AG04450 (cell line): ENCODE measurements at regions not wholly inside any gene's neighbourhood (a gene's known extent, or its start where the extent isn't known, plus 50 kb on each side); places are given as distances from the start of the nearest gene placed in this dataset. TPM values are rescaled to one million over a fixed set of nuclear protein-coding genes. Genes with fewer than 3 reads are reported as not detected.

Source experiments
- CTCF ChIA-PET: fragments of 300-600, 350-600 bp; formaldehyde crosslinking; extraction: SDS; loops from one replicate; lab custom pipeline; 2022; ENCODE audit warnings: antibody characterized with exemption, inconsistent platforms; lab: Charles Lee
- POLR2A ChIA-PET: fragments of 350-600 bp; formaldehyde crosslinking; extraction: SDS; loops from one replicate; lab custom pipeline; 2021; ENCODE audit warnings: antibody characterized with exemption, inconsistent platforms; lab: Yijun Ruan, JAX
- DNase-seq: peaks from one replicate; pipeline ENCODE4 v3.0.0-alpha.2; 2011; ENCODE audit warnings: low read depth, low spot score
- H3K27ac ChIP-seq: one replicate; pipeline ENCODE4 v1.5.1; 2012; ENCODE audit warnings: low read depth, low read length, control low read depth
- H3K27me3 ChIP-seq: one replicate; pipeline ENCODE4 v1.6.0; 2012; ENCODE audit warnings: low read length; ENCODE audit not compliant: control insufficient read depth, insufficient read depth
- H3K4me3 ChIP-seq: 2 replicates; pipeline ENCODE4 v1.5.1; 2011; ENCODE audit warnings: mild to moderate bottlenecking, low read depth, low read length, control low read depth
- H3K9me3 ChIP-seq: 2 replicates; pipeline ENCODE4 v1.5.1; 2012; ENCODE audit warnings: low read length; ENCODE audit not compliant: control insufficient read depth, insufficient read depth
- small RNA-seq: library from RNA; depleted of rRNA; stranded (forward); fragments of <200 nt; gene quantifications from one replicate; pipeline ENCODE3, GENCODE V24; 2012; ENCODE audit warnings: low read depth; ENCODE audit not compliant: insufficient read length
- TF ChIP-seq, protein P1 (sequence below): IDR thresholded peaks from 2 replicates; pipeline ENCODE4 v1.5.1; 2011; ENCODE audit warnings: low read depth, low read length, control low read depth, inconsistent platforms

DNA sequence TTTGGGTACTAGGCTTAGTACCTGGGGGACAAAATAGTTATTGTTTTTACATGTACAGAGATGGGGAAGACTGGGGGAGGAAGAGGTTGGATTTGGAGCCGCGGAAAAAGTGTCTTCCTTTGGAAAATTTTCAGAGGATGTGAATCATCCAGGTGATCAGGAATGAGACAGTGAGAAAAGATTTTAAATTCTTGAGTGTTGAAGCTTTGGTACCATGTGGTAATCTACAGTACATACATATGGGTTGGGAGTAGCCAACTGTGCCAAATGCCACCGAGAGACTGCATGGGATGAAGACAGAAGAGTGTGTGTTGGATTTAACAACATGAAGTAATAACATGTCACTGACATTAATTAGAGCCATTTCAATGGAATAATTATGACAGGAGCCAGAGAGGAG lies 1238.2 kb downstream of the ROBO1 start:
- DNase-seq, result no peak
- Histone ChIP-seq H3K27me3 (no peaks in the 10 kb centered on the region), H3K27ac (no peak overlapping the region), H3K9me3 (no peaks in the 10 kb centered on the region), H3K4me3 (no peak overlapping the region)
- TF ChIP-seq, protein P1, sequence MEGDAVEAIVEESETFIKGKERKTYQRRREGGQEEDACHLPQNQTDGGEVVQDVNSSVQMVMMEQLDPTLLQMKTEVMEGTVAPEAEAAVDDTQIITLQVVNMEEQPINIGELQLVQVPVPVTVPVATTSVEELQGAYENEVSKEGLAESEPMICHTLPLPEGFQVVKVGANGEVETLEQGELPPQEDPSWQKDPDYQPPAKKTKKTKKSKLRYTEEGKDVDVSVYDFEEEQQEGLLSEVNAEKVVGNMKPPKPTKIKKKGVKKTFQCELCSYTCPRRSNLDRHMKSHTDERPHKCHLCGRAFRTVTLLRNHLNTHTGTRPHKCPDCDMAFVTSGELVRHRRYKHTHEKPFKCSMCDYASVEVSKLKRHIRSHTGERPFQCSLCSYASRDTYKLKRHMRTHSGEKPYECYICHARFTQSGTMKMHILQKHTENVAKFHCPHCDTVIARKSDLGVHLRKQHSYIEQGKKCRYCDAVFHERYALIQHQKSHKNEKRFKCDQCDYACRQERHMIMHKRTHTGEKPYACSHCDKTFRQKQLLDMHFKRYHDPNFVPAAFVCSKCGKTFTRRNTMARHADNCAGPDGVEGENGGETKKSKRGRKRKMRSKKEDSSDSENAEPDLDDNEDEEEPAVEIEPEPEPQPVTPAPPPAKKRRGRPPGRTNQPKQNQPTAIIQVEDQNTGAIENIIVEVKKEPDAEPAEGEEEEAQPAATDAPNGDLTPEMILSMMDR, result no peak
- POLR2A ChIA-PET, result no interaction called here
- CTCF ChIA-PET, result no interaction called here

GRCh38 chr3:78540485-78540884 lies 1227.3 kb downstream of the ROBO1 start:
- H3K27ac ChIP-seq, result no peak overlapping the region
- DNase-seq, result no peak
- ChIA-PET POLR2A (no interaction called here), CTCF (no interaction called here)
- no peaks in the 10 kb centered on the region for H3K27me3 ChIP-seq
- TF ChIP-seq, protein P1, result no peak
- H3K9me3 ChIP-seq, result no peaks in the 10 kb centered on the region
- no peak overlapping the region for H3K4me3 ChIP-seq

DNA sequence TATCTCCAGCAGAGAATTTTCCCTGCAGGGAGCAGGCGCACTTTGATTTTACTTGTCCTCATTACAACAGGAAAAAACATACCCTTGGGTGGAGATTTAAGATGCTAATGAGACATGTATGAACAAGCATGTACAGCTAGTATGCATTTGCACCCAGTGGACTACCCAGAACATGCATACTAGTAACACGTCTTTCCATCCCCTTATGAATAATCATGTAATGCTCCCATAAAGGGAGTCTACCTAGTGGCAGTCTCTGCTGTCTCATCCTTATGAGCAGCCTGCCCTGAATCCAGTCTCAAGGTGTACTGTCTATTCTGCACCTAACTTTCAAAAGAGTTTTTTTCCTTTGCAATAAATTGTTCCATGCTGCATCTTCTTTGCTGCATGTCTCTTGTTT lies 1222.0 kb downstream of the ROBO1 start:
- ChIA-PET POLR2A (no interaction called here), CTCF (no interaction called here)
- no peaks in the 10 kb centered on the region for H3K9me3 ChIP-seq
- TF ChIP-seq, protein P1, result no peak
- H3K4me3 ChIP-seq, result no peak overlapping the region
- H3K27me3 ChIP-seq, result no peaks in the 10 kb centered on the region
- no peak overlapping the region for H3K27ac ChIP-seq
- no peak for DNase-seq

Small RNAs in the stretch of these regions (small RNA-seq; reads per million reads assigned to genes)
- gene RN7SKP61, result not detected
- gene RN7SL647P, result not detected
- not detected for gene RNU6-217P
